H1 (cell line): ENCODE measurements at regions not wholly inside any gene's neighbourhood (a gene's known extent, or its start where the extent isn't known, plus 50 kb on each side); places are given as distances from the start of the nearest gene placed in this dataset.

Source experiments
- CTCF ChIA-PET: fragments of 300-600 bp; sonication (Branson Sonifier 250); formaldehyde crosslinking; loops from one replicate; lab custom pipeline; 2021; ENCODE audit not compliant: partially characterized antibody; lab: Charles Lee
- POLR2A ChIA-PET: fragments of 300-600 bp; sonication (Branson Sonifier 250); formaldehyde crosslinking; loops from one replicate; lab custom pipeline; 2021; ENCODE audit warnings: inconsistent platforms; ENCODE audit not compliant: partially characterized antibody; lab: Charles Lee
- DNase-seq, 2 experiments: peaks; one replicate each; pipeline versions ENCODE4 v3.0.0 to v3.0.0-alpha.2; 2010 to 2022; ENCODE audit warnings: low spot score in 2 of 2, low read depth in 1 of 2, mixed read lengths in 1 of 2
- FAIRE-seq: peaks from 2 replicates; lab custom pipeline; 2011; peaks lifted over from hg19 to GRCh38; lab: Jason Lieb, UNC
- H2AFZ ChIP-seq: 2 replicates; pipeline ENCODE4 v1.8.1; 2012; ENCODE audit warnings: low read length, inconsistent platforms
- H2AK5ac ChIP-seq: 2 replicates; pipeline ENCODE4 v1.6.1; 2013; ENCODE audit warnings: low read depth, low read length
- H2BK120ac ChIP-seq: replicated peaks from 2 replicates; pipeline ENCODE3; 2013; ENCODE audit warnings: low read depth, low read length, inconsistent platforms
- H2BK12ac ChIP-seq: 2 replicates; pipeline ENCODE4 v1.6.1; 2013; ENCODE audit warnings: low read depth, low read length
- H2BK15ac ChIP-seq: 2 replicates; pipeline ENCODE4 v1.6.1; 2013; ENCODE audit warnings: low read length
- H2BK20ac ChIP-seq: 2 replicates; pipeline ENCODE4 v1.6.1; 2013; ENCODE audit warnings: low read length
- H2BK5ac ChIP-seq: 2 replicates; pipeline ENCODE4 v1.6.1; 2013; ENCODE audit warnings: low read depth, low read length
- H3K14ac ChIP-seq: 2 replicates; pipeline ENCODE4 v1.6.1; 2013; ENCODE audit warnings: inconsistent platforms; ENCODE audit not compliant: insufficient read length
- H3K18ac ChIP-seq: 2 replicates; pipeline ENCODE4 v1.6.1; 2013; ENCODE audit warnings: low read length; ENCODE audit errors: extremely low read depth
- H3K23ac ChIP-seq: 2 replicates; pipeline ENCODE4 v1.6.1; 2013; ENCODE audit warnings: inconsistent platforms; ENCODE audit not compliant: insufficient read length
- H3K23me2 ChIP-seq: 2 replicates; pipeline ENCODE4 v1.6.1; 2013; ENCODE audit warnings: low read depth, low read length
- H3K27ac ChIP-seq: 2 replicates; pipeline ENCODE4 v1.6.1; 2011; ENCODE audit warnings: low read depth, low read length, inconsistent platforms
- H3K27me3 ChIP-seq, 4 experiments: replicated peaks in 1 of 4; 1 replicate in 1 of 4; 2 replicates in 3 of 4; pipeline versions ENCODE4 v1.6.1 to v1.8.1; 2011 to 2013; ENCODE audit warnings: low read length in 3 of 4, mild to moderate bottlenecking in 3 of 4, inconsistent platforms in 2 of 4, mixed read lengths in 2 of 4, moderate library complexity in 1 of 4; ENCODE audit not compliant: control insufficient read depth in 3 of 4, insufficient read depth in 3 of 4; ENCODE audit errors: extremely low read depth in 1 of 4
- H3K36me3 ChIP-seq, 4 experiments: 2 replicates each; pipeline versions ENCODE4 v1.6.1 to v1.8.1; 2011 to 2013; ENCODE audit warnings: mild to moderate bottlenecking in 4 of 4, low read length in 3 of 4, moderate library complexity in 2 of 4, control low read depth in 1 of 4, inconsistent platforms in 1 of 4; ENCODE audit not compliant: insufficient read depth in 4 of 4, control insufficient read depth in 2 of 4
- H3K4ac ChIP-seq: replicated peaks from 2 replicates; pipeline ENCODE3; 2013; ENCODE audit warnings: low read length, low read depth, mixed read lengths, inconsistent platforms; ENCODE audit not compliant: insufficient read length
- H3K4me1 ChIP-seq, 4 experiments: replicated peaks in 1 of 4; 1 replicate in 1 of 4; 2 replicates in 3 of 4; pipeline versions ENCODE4 v1.6.1 to v1.8.1; 2011 to 2013; ENCODE audit warnings: low read length in 3 of 4, inconsistent platforms in 2 of 4, mixed read lengths in 1 of 4; ENCODE audit not compliant: insufficient read depth in 4 of 4, control insufficient read depth in 3 of 4
- H3K4me2 ChIP-seq, 2 experiments: 2 replicates each; pipeline versions ENCODE4 v1.6.1 to v1.8.1; 2011 to 2013; ENCODE audit warnings: low read depth in 2 of 2, low read length in 2 of 2, control low read depth in 1 of 2, inconsistent platforms in 1 of 2, mild to moderate bottlenecking in 1 of 2; ENCODE audit not compliant: insufficient read depth in 1 of 2
- H3K4me3 ChIP-seq, 4 experiments: fragments of 200-600, 300-600 bp in 1 of 4; sonication (generic), shearing (Covaris generic), sonication (Bioruptor Twin) in 1 of 4; 2 replicates each; pipeline versions ENCODE4 v1.5.1 to v1.8.1; 2011 to 2016; ENCODE audit warnings: low read length in 4 of 4, low read depth in 3 of 4, control low read depth in 2 of 4, inconsistent platforms in 2 of 4, mild to moderate bottlenecking in 2 of 4, mixed read lengths in 1 of 4, moderate library complexity in 1 of 4; ENCODE audit not compliant: insufficient read depth in 2 of 4; ENCODE audit errors: extremely low read depth in 1 of 4
- H3K56ac ChIP-seq: replicated peaks from 2 replicates; pipeline ENCODE3; 2013; ENCODE audit warnings: low read depth, mild to moderate bottlenecking, mixed read lengths, low read length, inconsistent platforms; ENCODE audit not compliant: insufficient read length
- H3K79me1 ChIP-seq: 2 replicates; pipeline ENCODE4 v1.6.1; 2013; ENCODE audit warnings: low read depth, low read length, control low read depth
- H3K79me2 ChIP-seq, 2 experiments: 2 replicates each; pipeline versions ENCODE4 v1.6.1 to v1.8.1; 2012 to 2013; ENCODE audit warnings: low read length in 2 of 2, mild to moderate bottlenecking in 2 of 2, inconsistent platforms in 1 of 2; ENCODE audit not compliant: insufficient read depth in 2 of 2, control insufficient read depth in 1 of 2
- H3K9ac ChIP-seq, 4 experiments: replicated peaks in 1 of 4; 1 replicate in 1 of 4; 2 replicates in 3 of 4; pipeline versions ENCODE4 v1.6.1 to v1.8.1; 2011 to 2013; ENCODE audit warnings: low read depth in 3 of 4, low read length in 3 of 4, control low read depth in 2 of 4, mild to moderate bottlenecking in 2 of 4, moderate library complexity in 2 of 4, inconsistent platforms in 1 of 4; ENCODE audit errors: extremely low read depth in 1 of 4
- H3K9me3 ChIP-seq, 2 experiments: 2 replicates each; pipeline versions ENCODE4 v1.6.1 to v1.8.1; 2012 to 2013; ENCODE audit warnings: mild to moderate bottlenecking in 2 of 2, moderate library complexity in 2 of 2, control low read depth in 1 of 2, inconsistent platforms in 1 of 2, low read depth in 1 of 2, low read length in 1 of 2, mixed read lengths in 1 of 2; ENCODE audit not compliant: insufficient read depth in 2 of 2
- H4K20me1 ChIP-seq, 2 experiments: replicated peaks in 1 of 2; 2 replicates each; pipeline versions ENCODE3 to v1.8.1; 2011 to 2013; ENCODE audit warnings: inconsistent platforms in 2 of 2, low read length in 2 of 2, mild to moderate bottlenecking in 1 of 2; ENCODE audit not compliant: insufficient read depth in 2 of 2, control insufficient read depth in 1 of 2
- H4K5ac ChIP-seq: 2 replicates; pipeline ENCODE4 v1.6.1; 2013; ENCODE audit warnings: low read length, low read depth, mixed read lengths, inconsistent platforms; ENCODE audit not compliant: insufficient read length
- H4K8ac ChIP-seq: 2 replicates; pipeline ENCODE4 v1.8.0; 2013; ENCODE audit warnings: mild to moderate bottlenecking, moderate library complexity, low read length, inconsistent platforms; ENCODE audit not compliant: insufficient read depth; ENCODE audit errors: extremely low read depth
- H4K91ac ChIP-seq: replicated peaks from 2 replicates; pipeline ENCODE3; 2013; ENCODE audit warnings: low read length, mixed read lengths, inconsistent platforms; ENCODE audit not compliant: insufficient read length
- ATF3 ChIP-seq: IDR thresholded peaks from 2 replicates; pipeline ENCODE4 v1.6.1; 2011; ENCODE audit warnings: low read depth, mild to moderate bottlenecking, low read length; ENCODE audit not compliant: insufficient read depth
- CTBP2 ChIP-seq: IDR thresholded peaks from 2 replicates; pipeline ENCODE4 v1.7.0; 2011; ENCODE audit warnings: borderline replicate concordance, mild to moderate bottlenecking, moderate library complexity, mixed read lengths, low read length; ENCODE audit not compliant: insufficient read depth, insufficient read length
- E2F6 ChIP-seq: IDR thresholded peaks from 2 replicates; pipeline ENCODE4 v1.6.1; 2012; ENCODE audit warnings: inconsistent platforms
- KDM5A ChIP-seq: fragments of 200-600 bp; IDR thresholded peaks from 2 replicates; pipeline ENCODE4 v1.7.1; 2012; ENCODE audit warnings: mild to moderate bottlenecking, low read length, inconsistent platforms, mixed read lengths
- NRF1 ChIP-seq: IDR thresholded peaks from 2 replicates; pipeline ENCODE4 v1.6.1; 2011; ENCODE audit warnings: mild to moderate bottlenecking, low read depth, low read length, improper control_type of control experiment
- PHF8 ChIP-seq: fragments of 200-600 bp; sonication (generic); conservative IDR thresholded peaks from 2 replicates; pipeline ENCODE4 v1.7.1; 2012; ENCODE audit warnings: low read depth, mild to moderate bottlenecking, inconsistent platforms, low read length, moderate library complexity
- POLR2A ChIP-seq, 2 experiments: IDR thresholded peaks; 1 replicate in 1 of 2; 2 replicates in 1 of 2; pipeline ENCODE4 v1.6.1; 2011; ENCODE audit warnings: low read depth in 2 of 2, low read length in 2 of 2, mild to moderate bottlenecking in 2 of 2; ENCODE audit errors: control extremely low read depth in 1 of 2
- POU5F1 ChIP-seq: IDR thresholded peaks from 2 replicates; pipeline ENCODE4 v1.6.1; 2011; ENCODE audit warnings: low read depth, mild to moderate bottlenecking, low read length, moderate library complexity
- RBBP5 ChIP-seq: IDR thresholded peaks from 2 replicates; pipeline ENCODE4 v1.7.1; 2012; ENCODE audit warnings: low read depth, mild to moderate bottlenecking, inconsistent platforms, low read length, moderate library complexity, borderline replicate concordance
- RFX5 ChIP-seq: IDR thresholded peaks from 2 replicates; pipeline ENCODE4 v1.6.1; 2011; ENCODE audit warnings: low read depth, low read length, improper control_type of control experiment, borderline replicate concordance
- SAP30 ChIP-seq: fragments of 300-600 bp; sonication (generic); IDR thresholded peaks from 2 replicates; pipeline ENCODE4 v1.7.1; 2012; ENCODE audit warnings: low read length, moderate library complexity, mild to moderate bottlenecking, inconsistent platforms; ENCODE audit not compliant: insufficient read depth, insufficient replicate concordance
- SIRT6 ChIP-seq: IDR thresholded peaks from one replicate; pipeline ENCODE4 v1.7.1; 2012; ENCODE audit warnings: low read length, inconsistent platforms
- SP1 ChIP-seq: IDR thresholded peaks from 2 replicates; pipeline ENCODE4 v1.6.1; 2011; ENCODE audit warnings: low read depth, low read length
- TAF1 ChIP-seq: IDR thresholded peaks from 2 replicates; pipeline ENCODE4 v1.6.1; 2011; ENCODE audit warnings: mild to moderate bottlenecking, low read depth, low read length
- WGBS, 2 experiments: shearing (Covaris generic) in 1 of 2; methylation state at CpG; one replicate each; pipeline versions ENCODE4 v1.1.6 to v1.1.7; 2013 to 2015; ENCODE audit warnings: low lambda C conversion rate in 2 of 2, mixed read lengths in 2 of 2, inconsistent platforms in 1 of 2, low coverage in 1 of 2, missing lambda C conversion rate in 1 of 2; ENCODE audit not compliant: insufficient replicate concordance in 2 of 2, insufficient coverage in 1 of 2, insufficient read length in 1 of 2; ENCODE audit errors: extremely low coverage in 1 of 2, missing lambda C conversion rate in 1 of 2; 5-methylcytosine and 5-hydroxymethylcytosine counted together

- Histone ChIP-seq H3K23me2 (no peaks in the 10 kb centered on the region), H3K79me2 (no peaks in the 10 kb centered on the region), H2BK12ac (no peak overlapping the region), H3K9ac (no peak overlapping the region), H3K14ac (no peak overlapping the region), H2BK15ac (no peak overlapping the region), H3K79me1 (no peaks in the 10 kb centered on the region), H3K27ac (no peak overlapping the region), H2BK20ac (no peak overlapping the region), H3K36me3 (no peaks in the 10 kb centered on the region), H3K4me1 (no peaks in the 10 kb centered on the region), H3K27me3 (no peaks in the 10 kb centered on the region), H3K4ac (no peak overlapping the region), H4K5ac (no peak overlapping the region), H3K4me3 (no peak overlapping the region), H2BK120ac (no peak overlapping the region), H3K56ac (no peak overlapping the region), H2AFZ (no peak overlapping the region), H2AK5ac (no peak overlapping the region), H3K18ac (no peak overlapping the region), H4K8ac (no peak overlapping the region), H3K4me2 (no peak overlapping the region), H3K23ac (no peak overlapping the region), H4K91ac (no peak overlapping the region), H3K9me3 (peaks cover 3 to 4% of the 10 kb centered on the region in 2 experiments; a peak in 1 of 4 replicates), H4K20me1 (no peaks in the 10 kb centered on the region), H2BK5ac (no peak overlapping the region)
- TF ChIP-seq NRF1 (no peak), PHF8 (no peak), TAF1 (no peak), SAP30 (no peak), KDM5A (no peak), RBBP5 (no peak), SP1 (no peak), POLR2A (IDR thresholded peaks at IDR 0.05; ENCODE audit: control extremely low read depth in 1 of 2, low read depth in 2 of 2, low read length in 2 of 2) (no peak), POU5F1 (no peak), SIRT6 (no peak), RFX5 (no peak), E2F6 (no peak), CTBP2 (no peak), ATF3 (no peak)
- 94% methylated on average over 1 of the region's 1 CpG; no CpG with 5 or more reads in 1 of the 2 experiments for WGBS, 2 experiments
- DNase-seq (no peak), FAIRE-seq (no peak)
- CTCF ChIA-PET, result no interaction called here
- POLR2A ChIA-PET, result no interaction called here
These were observed 903.9 kb upstream of the ZEB2 start for GRCh38 chr2:145423809-145424208.
